ENCODE measurements at regions not wholly inside any gene's neighbourhood (a gene's known extent, or its start where the extent isn't known, plus 50 kb on each side); places are given as distances from the start of the nearest gene placed in this dataset.

GRCh38 chr2:60157283-60157682, 396.2 kb downstream of the BCL11A start:
- peaks cover 15% of the 10 kb centered on the region for H3K4me1 ChIP-seq (ENCODE audit: control insufficient read depth, insufficient read depth, low read length)
- H2AFZ ChIP-seq (ENCODE audit: control insufficient read depth, low read depth, low read length), result no peak overlapping the region
- BruUV-seq (replicated peaks), result no TSS peak
- ChIA-PET CTCF (interaction anchor here (0.5 kb wide), 1 partner anchor 1395 kb away, joined by 3 read pairs; no protein-coding TSS in a partner anchor), SMC1A (ENCODE audit: uncharacterized antibody, unreplicated experiment) (no interaction called here), POLR2A (no interaction called here), RAD21 (ENCODE audit: unreplicated experiment) (no interaction called here)
- in situ Hi-C loops (cut with MboI) (no loop called here), intact Hi-C loops (cut with micrococcal nuclease; ENCODE audit: unreplicated experiment) (no loop called here)
- H3K36me3 ChIP-seq (ENCODE audit: control insufficient read depth in 2 of 2, insufficient read depth in 2 of 2, low read length in 1 of 2), result no peaks in the 10 kb centered on the region
- no peak overlapping the region for H3K9ac ChIP-seq (ENCODE audit: control insufficient read depth, insufficient read depth, low read length)
- FAIRE-seq (no peak), DNase-seq (ENCODE audit: low read depth, low spot score) (no peak), ATAC-seq (no peak)
- H4K20me1 ChIP-seq (ENCODE audit: control insufficient read depth, insufficient read depth), result no peaks in the 10 kb centered on the region
- H3K27me3 ChIP-seq (replicated peaks in 1 of 2; ENCODE audit: control insufficient read depth in 2 of 2, insufficient read depth in 2 of 2, low read length in 1 of 2), result no peaks in the 10 kb centered on the region
- TF ChIP-seq ZBTB40 (IDR thresholded peaks at IDR 0.05; ENCODE audit: borderline replicate concordance) (no peak), ETV6 (conservative IDR thresholded peaks at IDR 0.05 in 1 of 2, IDR thresholded peaks at IDR 0.05 in 1 of 2; ENCODE audit: borderline replicate concordance in 1 of 2, low read depth in 1 of 2) (no peak), PBX3 (IDR thresholded peaks at IDR 0.05; ENCODE audit: insufficient replicate concordance, low read depth, low read length) (no peak), NR2F1 (conservative IDR thresholded peaks at IDR 0.05) (no peak)
- peaks cover 2% of the 10 kb centered on the region; the same call in 1 of the 3 replicates for H3K9me3 ChIP-seq (replicated peaks; ENCODE audit: control insufficient read depth, insufficient read depth, low read length)
- no peak overlapping the region for H3K4me2 ChIP-seq (ENCODE audit: control insufficient read depth, insufficient read depth)
- WGBS (ENCODE audit: insufficient coverage, insufficient replicate concordance, low lambda C conversion rate, missing lambda C conversion rate), result 57% methylated on average over 1 of the region's 1 CpG
- H3K4me3 ChIP-seq, result no peak overlapping the region
- no peaks in the 10 kb centered on the region for H3K79me2 ChIP-seq (ENCODE audit: control insufficient read depth, insufficient read depth, low read length)
- no peak overlapping the region for H3K27ac ChIP-seq (ENCODE audit: control insufficient read depth, insufficient read depth)

Measured in GM12878 (cell line).